Stomach (tissue), 8 donors: ENCODE measurements at regions not wholly inside any gene's neighbourhood (a gene's known extent, or its start where the extent isn't known, plus 50 kb on each side); places are given as distances from the start of the nearest gene placed in this dataset.

Experiments
- DNase-seq, 2 donors: peaks; one replicate each; pipeline versions ENCODE4 v3.0.0 to v3.0.0-alpha.2; 2013 to 2019
- H3K27ac ChIP-seq, 5 donors: fragments of 200-600 bp in 4 of 5; sonication (generic) in 4 of 5; one replicate each; pipeline ENCODE4 v1.5.1; 2013 to 2019; ENCODE audit warnings: mild to moderate bottlenecking in 1 of 5, moderate library complexity in 1 of 5
- H3K27me3 ChIP-seq, 3 donors: fragments of 200-600 bp; sonication (generic); one replicate each; pipeline ENCODE4 v1.5.1; 2017 to 2019; ENCODE audit warnings: mixed run types in 1 of 3
- H3K36me3 ChIP-seq, 4 donors: fragments of 200-600 bp; sonication (generic); 1 replicate in 3 of 4; 2 replicates in 1 of 4; pipeline ENCODE4 v1.5.1; 2016 to 2019
- H3K4me1 ChIP-seq, 4 donors: fragments of 200-600 bp; sonication (generic); one replicate each; pipeline ENCODE4 v1.5.1; 2016 to 2019
- H3K4me3 ChIP-seq, 4 donors: fragments of 200-600 bp; sonication (generic) in 3 of 4; one replicate each; pipeline ENCODE4 v1.5.1; 2016 to 2019; ENCODE audit warnings: mild to moderate bottlenecking in 1 of 4
- H3K9me3 ChIP-seq, 4 donors: fragments of 200-600 bp; sonication (generic); one replicate each; pipeline ENCODE4 v1.5.1; 2016 to 2019
- EP300 ChIP-seq: sonication (generic); formaldehyde crosslinking; IDR thresholded peaks from one replicate; pipeline ENCODE4 v1.6.1; 2017; ENCODE audit warnings: antibody characterized with exemption
- POLR2A ChIP-seq, 4 donors: fragments of 450-650 bp; IDR thresholded peaks; one replicate each; pipeline ENCODE4 v1.6.1; 2016; ENCODE audit warnings: antibody characterized with exemption in 4 of 4, control low read depth in 2 of 4, mild to moderate bottlenecking in 1 of 4, moderate library complexity in 1 of 4
- POLR2AphosphoS5 ChIP-seq, 3 donors: sonication (generic); formaldehyde crosslinking; IDR thresholded peaks; one replicate each; pipeline ENCODE4 v1.6.1; 2016; ENCODE audit warnings: antibody characterized with exemption in 3 of 3
- WGBS, 5 donors: extraction: QIAGEN DNeasy Blood & Tissue Kit in 3 of 5; methylation state at CpG; one replicate each; pipeline versions ENCODE4 v1.1.5 to v1.1.7; 2013 to 2018; 5-methylcytosine and 5-hydroxymethylcytosine counted together
- intact Hi-C: fragments of 100-400 bp; cut with DNase I; formaldehyde crosslinking; loops from one replicate; pipeline ENCODE4 v1.15.1; 2023; ENCODE audit warnings: low total_unique reads
- TF ChIP-seq, protein P1 (sequence below), 7 experiments: fragments of 450-650 bp in 4 of 7; fragments of 200-600 bp in 3 of 7; sonication (generic) in 3 of 7; IDR thresholded peaks; one replicate each; pipeline ENCODE4 v1.5.1; 2016 to 2019; ENCODE audit warnings: antibody characterized with exemption in 7 of 7, control low read depth in 2 of 7, mild to moderate bottlenecking in 1 of 7
- donor health status: healthy with polysubstance abuse.
- donor health status: Bipolar disorder and iron deficiency.
- donor health status: healthy.

DNA sequence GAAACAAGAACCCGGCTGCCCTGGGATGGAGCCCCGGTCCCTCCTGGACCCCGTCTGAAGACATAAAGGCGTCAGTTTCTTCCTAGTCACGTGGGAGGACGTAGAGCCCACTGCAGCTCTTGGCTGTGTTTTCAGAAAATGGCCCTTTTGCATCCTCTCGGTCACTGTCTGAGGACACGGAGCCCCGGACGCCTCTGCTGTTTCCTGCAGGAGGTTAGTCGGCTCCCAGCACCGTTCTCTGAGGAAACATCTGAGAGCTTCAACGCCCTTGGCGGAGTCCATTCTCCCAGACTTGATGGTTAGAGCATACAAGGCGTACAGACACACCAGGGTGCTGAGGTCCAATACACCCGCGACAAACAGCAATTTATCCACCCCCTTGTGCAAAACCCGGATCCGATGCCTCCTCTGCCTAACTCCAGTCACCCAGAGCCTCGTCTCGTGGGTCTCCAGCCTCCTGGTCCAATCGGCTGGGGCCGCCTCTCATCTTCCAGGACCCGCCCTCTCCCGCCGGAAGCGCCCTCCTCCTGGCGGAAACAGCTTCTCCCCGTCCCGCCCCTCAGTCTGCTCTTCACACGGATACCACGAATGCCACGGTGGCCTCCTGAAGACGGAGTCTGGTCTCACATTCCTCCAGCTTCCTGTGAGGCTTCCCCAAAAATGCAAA lies 119.4 kb downstream of the TMEM18 start:
- peak in 1 of 2 donors; percentile 36 for DNase-seq
- Histone ChIP-seq H3K27ac (no peak overlapping the region), H3K4me3 (no peak overlapping the region), H3K27me3 (peaks cover 0 to 39% (median 0%) of the 10 kb centered on the region in 3 donors), H3K9me3 (no peaks in the 10 kb centered on the region), H3K4me1 (peaks cover 0 to 5% (median 2%) of the 10 kb centered on the region in 4 donors), H3K36me3 (no peaks in the 10 kb centered on the region)
- WGBS, 5 donors, result 79 to 90% (median 85%) methylated on average over 29 to 34 of the region's 34 CpGs
- intact Hi-C loops, result no loop called here
- no peak for TF ChIP-seq POLR2A (IDR thresholded peaks at IDR 0.05)
- no peak for TF ChIP-seq POLR2AphosphoS5 (IDR thresholded peaks at IDR 0.05)
- TF ChIP-seq, protein P1, sequence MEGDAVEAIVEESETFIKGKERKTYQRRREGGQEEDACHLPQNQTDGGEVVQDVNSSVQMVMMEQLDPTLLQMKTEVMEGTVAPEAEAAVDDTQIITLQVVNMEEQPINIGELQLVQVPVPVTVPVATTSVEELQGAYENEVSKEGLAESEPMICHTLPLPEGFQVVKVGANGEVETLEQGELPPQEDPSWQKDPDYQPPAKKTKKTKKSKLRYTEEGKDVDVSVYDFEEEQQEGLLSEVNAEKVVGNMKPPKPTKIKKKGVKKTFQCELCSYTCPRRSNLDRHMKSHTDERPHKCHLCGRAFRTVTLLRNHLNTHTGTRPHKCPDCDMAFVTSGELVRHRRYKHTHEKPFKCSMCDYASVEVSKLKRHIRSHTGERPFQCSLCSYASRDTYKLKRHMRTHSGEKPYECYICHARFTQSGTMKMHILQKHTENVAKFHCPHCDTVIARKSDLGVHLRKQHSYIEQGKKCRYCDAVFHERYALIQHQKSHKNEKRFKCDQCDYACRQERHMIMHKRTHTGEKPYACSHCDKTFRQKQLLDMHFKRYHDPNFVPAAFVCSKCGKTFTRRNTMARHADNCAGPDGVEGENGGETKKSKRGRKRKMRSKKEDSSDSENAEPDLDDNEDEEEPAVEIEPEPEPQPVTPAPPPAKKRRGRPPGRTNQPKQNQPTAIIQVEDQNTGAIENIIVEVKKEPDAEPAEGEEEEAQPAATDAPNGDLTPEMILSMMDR (IDR thresholded peaks at IDR 0.05), result no peak
- no peak for TF ChIP-seq EP300

DNA sequence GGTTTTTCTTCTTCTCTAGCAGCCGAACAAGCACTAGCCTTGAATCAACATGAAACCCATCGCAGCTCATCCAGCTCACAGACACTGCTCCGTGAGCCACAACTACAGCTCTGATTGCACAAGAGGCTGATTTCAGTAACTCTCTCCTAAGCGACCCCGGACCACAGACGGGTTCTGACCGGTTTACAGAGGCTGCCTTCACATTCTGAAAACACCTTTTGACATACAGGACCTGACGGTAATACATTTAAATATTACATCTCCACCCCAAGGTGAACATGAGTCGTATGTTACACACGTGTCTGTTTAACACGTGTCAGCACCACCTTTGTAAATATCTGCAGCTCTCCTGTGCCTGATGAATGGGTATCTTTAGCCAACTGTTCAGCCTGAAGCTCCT lies 120.7 kb downstream of the TMEM18 start:
- intact Hi-C loops, result no loop called here
- no peak overlapping the region for H3K4me3 ChIP-seq
- 68 to 81% (median 77%) methylated on average over 11 of the region's 11 CpGs for WGBS, 5 donors

DNA sequence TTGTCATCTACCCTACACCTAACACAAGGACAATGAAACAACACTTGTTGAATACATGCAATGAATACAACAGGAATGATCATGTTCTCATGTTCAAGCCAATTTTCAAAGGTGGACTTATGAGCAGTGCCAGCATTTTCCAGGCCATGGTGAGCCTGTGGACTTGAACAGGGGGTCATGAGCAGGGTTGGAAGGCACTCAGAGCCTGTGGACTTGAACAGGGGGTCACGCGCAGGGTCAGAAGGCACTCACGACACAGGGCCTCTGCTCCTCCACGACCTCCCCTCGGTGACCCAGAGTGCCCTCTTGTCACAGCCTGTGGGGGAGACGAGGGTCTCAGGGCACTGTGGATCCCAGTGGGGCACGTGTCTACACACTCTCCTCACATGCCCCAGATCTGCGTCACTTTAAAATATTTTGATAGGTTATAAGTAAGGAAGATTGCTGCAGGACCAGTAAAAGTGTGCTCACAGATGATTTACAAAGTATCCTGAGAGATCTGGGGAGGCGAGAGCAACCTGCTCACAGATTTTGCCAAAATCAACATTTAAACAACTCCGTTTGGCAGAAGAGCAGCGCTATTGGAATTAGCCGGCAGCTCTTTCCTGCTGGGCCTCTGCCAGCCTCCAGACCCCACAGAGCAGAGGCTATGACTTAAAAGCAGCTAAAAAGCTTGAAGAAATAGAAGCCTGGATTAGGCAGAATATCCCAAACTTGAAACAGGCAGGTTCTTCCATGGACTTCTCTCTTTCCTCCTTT lies 121.9 kb downstream of the TMEM18 start:
- WGBS, 5 donors, result 40 to 58% (median 47%) methylated on average over 12 of the region's 12 CpGs
- intact Hi-C loops, result no loop called here

More for the DNA sequence above, 120.7 kb downstream of the TMEM18 start:
- H3K4me1 ChIP-seq, result peaks cover 0 to 5% (median 2%) of the 10 kb centered on the region in 4 donors
- no peak for DNase-seq
- H3K27ac ChIP-seq, result no peak overlapping the region
- H3K9me3 ChIP-seq, result no peaks in the 10 kb centered on the region
- H3K27me3 ChIP-seq, result peaks cover 0 to 32% (median 0%) of the 10 kb centered on the region in 3 donors
- H3K36me3 ChIP-seq, result no peaks in the 10 kb centered on the region
- TF ChIP-seq POLR2A (IDR thresholded peaks at IDR 0.05) (no peak), POLR2AphosphoS5 (IDR thresholded peaks at IDR 0.05) (no peak)

DNA sequence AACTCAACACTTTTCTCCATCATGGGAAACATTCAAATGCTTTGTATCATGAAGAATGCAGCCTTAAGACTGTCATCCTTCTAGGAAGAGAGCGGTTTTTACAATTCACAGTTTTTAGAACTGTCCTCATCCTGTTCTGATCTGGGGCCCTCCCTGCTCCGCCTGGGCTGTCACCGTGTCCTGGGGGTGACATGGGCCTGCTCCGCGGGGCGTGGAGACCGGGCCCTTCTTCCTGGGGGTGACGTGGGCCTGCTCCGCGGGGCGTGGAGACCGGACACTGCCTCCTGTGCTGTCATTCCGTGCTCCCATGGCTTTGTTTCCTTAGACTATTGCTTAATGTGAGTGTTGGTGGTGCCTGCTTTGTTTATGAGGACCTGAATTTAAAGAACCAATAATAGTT lies 122.8 kb downstream of the TMEM18 start:
- Histone ChIP-seq H3K27me3 (peaks cover 0 to 32% (median 0%) of the 10 kb centered on the region in 3 donors), H3K9me3 (no peaks in the 10 kb centered on the region), H3K4me1 (peaks cover 0 to 5% (median 2%) of the 10 kb centered on the region in 4 donors), H3K27ac (no peak overlapping the region), H3K36me3 (no peaks in the 10 kb centered on the region), H3K4me3 (no peak overlapping the region)
- DNase-seq, result no peak
- intact Hi-C loops, result no loop called here
- TF ChIP-seq POLR2AphosphoS5 (IDR thresholded peaks at IDR 0.05), result no peak
- no peak for TF ChIP-seq POLR2A (IDR thresholded peaks at IDR 0.05)
- TF ChIP-seq, protein P1 (IDR thresholded peaks at IDR 0.05), result no peak
- no peak for TF ChIP-seq EP300
- 73 to 93% (median 85%) methylated on average over 12 to 13 of the region's 13 CpGs for WGBS, 5 donors

More for the DNA sequence above, 121.9 kb downstream of the TMEM18 start:
- Histone ChIP-seq H3K27ac (no peak overlapping the region), H3K4me3 (no peak overlapping the region), H3K27me3 (peaks cover 0 to 32% (median 0%) of the 10 kb centered on the region in 3 donors), H3K9me3 (no peaks in the 10 kb centered on the region), H3K4me1 (peaks cover 0 to 5% (median 2%) of the 10 kb centered on the region in 4 donors), H3K36me3 (no peaks in the 10 kb centered on the region)
- DNase-seq, result peak; percentile 43 to 51
- TF ChIP-seq POLR2A (IDR thresholded peaks at IDR 0.05) (no peak), POLR2AphosphoS5 (IDR thresholded peaks at IDR 0.05) (no peak), EP300 (no peak)
- TF ChIP-seq, protein P1 (IDR thresholded peaks at IDR 0.05), result no peak
